Activated naive CD4-positive, alpha-beta T cell treated with Interleukin-2 at 50 U/mL for 16 hours (primary cell): ENCODE measurements at regions not wholly inside any gene's neighbourhood (a gene's known extent, or its start where the extent isn't known, plus 50 kb on each side); places are given as distances from the start of the nearest gene placed in this dataset.

Experiments used
- DNase-seq: peaks from one replicate; pipeline ENCODE4 v3.0.0-alpha.2; 2020

- no peak for DNase-seq
Observed at GRCh38 chr17:72430611-72431432, 310.0 kb downstream of the SOX9 start.

- no peak for DNase-seq
Observed at GRCh38 chr17:72432143-72432621, 311.4 kb downstream of the SOX9 start.

GRCh38 chr17:72432881-72433280 is 312.1 kb downstream of the SOX9 start:
- no peak for DNase-seq

- no peak for DNase-seq
Observed at GRCh38 chr17:72433797-72434196, 313.0 kb downstream of the SOX9 start.

- DNase-seq, result no peak
Observed at GRCh38 chr17:72434581-72434980, 313.8 kb downstream of the SOX9 start.

GRCh38 chr17:72434991-72435618 is 314.3 kb downstream of the SOX9 start:
- no peak for DNase-seq

- no peak for DNase-seq
Observed at GRCh38 chr17:72438783-72439182, 318.0 kb downstream of the SOX9 start.

- DNase-seq, result no peak
Observed at GRCh38 chr17:72439893-72440502, 319.2 kb downstream of the SOX9 start.

GRCh38 chr17:72440961-72441360 is 320.1 kb downstream of the SOX9 start:
- DNase-seq, result no peak

- no peak for DNase-seq
Observed at GRCh38 chr17:72441909-72442308, 321.1 kb downstream of the SOX9 start.

- no peak for DNase-seq
Observed at GRCh38 chr17:72444517-72445054, 323.8 kb downstream of the SOX9 start.

GRCh38 chr17:72445055-72445991 is 324.5 kb downstream of the SOX9 start:
- DNase-seq, result no peak

GRCh38 chr17:72446118-72446517 is 325.3 kb downstream of the SOX9 start:
- DNase-seq, result no peak

GRCh38 chr17:72446525-72447250 is 325.9 kb downstream of the SOX9 start:
- no peak for DNase-seq

- DNase-seq, result no peak
Observed at GRCh38 chr17:72447251-72447640, 326.4 kb downstream of the SOX9 start.

GRCh38 chr17:72448019-72448418 is 327.2 kb downstream of the SOX9 start:
- no peak for DNase-seq

- no peak for DNase-seq
Observed at GRCh38 chr17:72452286-72453173, 331.7 kb downstream of the SOX9 start.

- DNase-seq, result no peak
Observed at GRCh38 chr17:72454342-72454741, 333.5 kb downstream of the SOX9 start.

GRCh38 chr17:72455562-72455961 is 334.7 kb downstream of the SOX9 start:
- no peak for DNase-seq

- no peak for DNase-seq
Observed at GRCh38 chr17:72456075-72456474, 335.3 kb downstream of the SOX9 start.

- DNase-seq, result no peak
Observed at GRCh38 chr17:72457712-72458111, 336.9 kb downstream of the SOX9 start.
